Keratinocyte (primary cell): ENCODE measurements at regions not wholly inside any gene's neighbourhood (a gene's known extent, or its start where the extent isn't known, plus 50 kb on each side); places are given as distances from the start of the nearest gene placed in this dataset.

Source experiments
- DNase-seq: peaks from one replicate; pipeline ENCODE4 v3.0.0-alpha.2; 2011; ENCODE audit warnings: low read depth, missing footprints, low spot score
- FAIRE-seq: peaks from 2 replicates; lab custom pipeline; 2011; peaks lifted over from hg19 to GRCh38; lab: Jason Lieb, UNC
- H2AFZ ChIP-seq: 2 replicates; pipeline ENCODE4 v1.6.0; 2012; ENCODE audit warnings: low read length, control low read depth, inconsistent platforms; ENCODE audit not compliant: control insufficient read depth
- H3K27ac ChIP-seq: 2 replicates; pipeline ENCODE4 v1.5.1; 2011; ENCODE audit warnings: low read length; ENCODE audit not compliant: control insufficient read depth, insufficient read depth
- H3K27me3 ChIP-seq: 3 replicates; pipeline ENCODE4 v1.6.0; 2011; ENCODE audit warnings: low read length; ENCODE audit not compliant: control insufficient read depth, insufficient read depth; ENCODE audit errors: extremely low read depth
- H3K36me3 ChIP-seq, 2 experiments: 2 replicates in 1 of 2; 3 replicates in 1 of 2; pipeline ENCODE4 v1.5.1; 2011; ENCODE audit warnings: low read length in 2 of 2, mild to moderate bottlenecking in 1 of 2; ENCODE audit not compliant: control insufficient read depth in 2 of 2, insufficient read depth in 2 of 2; ENCODE audit errors: extremely low read depth in 1 of 2
- H3K4me1 ChIP-seq: 3 replicates; pipeline ENCODE4 v1.5.1; 2011; ENCODE audit warnings: low read length; ENCODE audit not compliant: control insufficient read depth, insufficient read depth; ENCODE audit errors: extremely low read depth
- H3K4me2 ChIP-seq: 3 replicates; pipeline ENCODE4 v1.6.0; 2011; ENCODE audit warnings: low read depth, low read length; ENCODE audit not compliant: control insufficient read depth, insufficient read depth; ENCODE audit errors: extremely low read depth
- H3K4me3 ChIP-seq, 3 experiments: fragments of 200-600 bp in 1 of 3; sonication (generic) in 1 of 3; 2 replicates in 2 of 3; 3 replicates in 1 of 3; pipeline ENCODE4 v1.5.1; 2011 to 2016; ENCODE audit warnings: low read length in 3 of 3, mild to moderate bottlenecking in 3 of 3, control low read depth in 2 of 3, inconsistent platforms in 1 of 3, low read depth in 1 of 3, mixed read lengths in 1 of 3, mixed run types in 1 of 3, moderate library complexity in 1 of 3; ENCODE audit not compliant: control insufficient read depth in 2 of 3, insufficient read depth in 2 of 3; ENCODE audit errors: extremely low read depth in 1 of 3
- H3K79me2 ChIP-seq: 2 replicates; pipeline ENCODE4 v1.6.0; 2012; ENCODE audit warnings: low read length; ENCODE audit not compliant: control insufficient read depth, insufficient read depth
- H3K9ac ChIP-seq: 3 replicates; pipeline ENCODE4 v1.6.0; 2011; ENCODE audit warnings: low read length; ENCODE audit not compliant: control insufficient read depth, insufficient read depth; ENCODE audit errors: extremely low read depth
- H3K9me1 ChIP-seq: 3 replicates; pipeline ENCODE4 v1.6.0; 2011; ENCODE audit warnings: low read length; ENCODE audit not compliant: control insufficient read depth, insufficient read depth; ENCODE audit errors: extremely low read depth
- H3K9me3 ChIP-seq: 2 replicates; pipeline ENCODE4 v1.5.1; 2012; ENCODE audit warnings: low read depth, low read length; ENCODE audit not compliant: control insufficient read depth
- H4K20me1 ChIP-seq: 3 replicates; pipeline ENCODE4 v1.6.0; 2011; ENCODE audit warnings: low read length; ENCODE audit not compliant: control insufficient read depth, insufficient read depth; ENCODE audit errors: extremely low read depth
- CTCF ChIP-seq, 3 experiments: IDR thresholded peaks in 1 of 3; conservative IDR thresholded peaks in 1 of 3; optimal IDR thresholded peaks in 1 of 3; 2 replicates in 2 of 3; 3 replicates in 1 of 3; pipeline versions ENCODE3 to v1.5.1; 2011; ENCODE audit warnings: low read length in 3 of 3, mild to moderate bottlenecking in 3 of 3, moderate library complexity in 2 of 3, control low read depth in 1 of 3, inconsistent platforms in 1 of 3; ENCODE audit not compliant: insufficient read depth in 2 of 3; ENCODE audit errors: extremely low read depth in 1 of 3
- EZH2 ChIP-seq: IDR thresholded peaks from one replicate; pipeline ENCODE4 v1.6.1; 2012; ENCODE audit warnings: inconsistent platforms, mild to moderate bottlenecking, low read length, moderate library complexity
- dilution Hi-C: fragments of 300-500 bp; cut with MboI; formaldehyde crosslinking; loops from one replicate; pipeline ENCODE4 v1.7.0; 2020; ENCODE audit warnings: low sequenced_read_pairs; ENCODE audit not compliant: extremely low pct_ligation_motif_present

GRCh38 chr12:11573880-11574279 lies 75.6 kb upstream of the ETV6 start:
- DNase-seq, result no peak
- no peaks in the 10 kb centered on the region for H3K9me3 ChIP-seq
- H3K9me1 ChIP-seq, result no peaks in the 10 kb centered on the region
- H4K20me1 ChIP-seq, result no peaks in the 10 kb centered on the region
- dilution Hi-C loops, result no loop called here
- FAIRE-seq, result no peak
- H3K36me3 ChIP-seq, result no peaks in the 10 kb centered on the region
- TF ChIP-seq EZH2 (no peak), CTCF (optimal IDR thresholded peaks at IDR 0.05 in 1 of 3, IDR thresholded peaks at IDR 0.05 in 1 of 3, conservative IDR thresholded peaks at IDR 0.05 in 1 of 3; ENCODE audit: extremely low read depth in 1 of 3, insufficient read depth in 2 of 3, low read length in 3 of 3) (no peak)
- H3K4me1 ChIP-seq, result peaks cover 23% of the 10 kb centered on the region
- no peak overlapping the region for H3K27ac ChIP-seq
- no peak overlapping the region for H2AFZ ChIP-seq
- no peak overlapping the region for H3K9ac ChIP-seq
- H3K27me3 ChIP-seq, result no peaks in the 10 kb centered on the region
- no peak overlapping the region for H3K4me3 ChIP-seq
- H3K79me2 ChIP-seq, result no peaks in the 10 kb centered on the region
- H3K4me2 ChIP-seq, result no peak overlapping the region

GRCh38 chr12:11576104-11576503 lies 73.4 kb upstream of the ETV6 start:
- Histone ChIP-seq H4K20me1 (peaks cover 5% of the 10 kb centered on the region), H3K27me3 (no peaks in the 10 kb centered on the region), H3K27ac (peak overlapping the region; percentile 17), H2AFZ (no peak overlapping the region), H3K4me2 (no peak overlapping the region), H3K9me3 (no peaks in the 10 kb centered on the region), H3K9ac (no peak overlapping the region), H3K79me2 (no peaks in the 10 kb centered on the region), H3K9me1 (peaks cover 5% of the 10 kb centered on the region), H3K36me3 (no peaks in the 10 kb centered on the region), H3K4me1 (peaks cover 38% of the 10 kb centered on the region), H3K4me3 (no peak overlapping the region)
- dilution Hi-C loops, result loop anchor here (25.0 kb wide), 1 partner anchor 461 kb away; no protein-coding TSS in a partner anchor
- TF ChIP-seq EZH2 (no peak), CTCF (optimal IDR thresholded peaks at IDR 0.05 in 1 of 3, IDR thresholded peaks at IDR 0.05 in 1 of 3, conservative IDR thresholded peaks at IDR 0.05 in 1 of 3; ENCODE audit: extremely low read depth in 1 of 3, insufficient read depth in 2 of 3, low read length in 3 of 3) (no peak)
- FAIRE-seq (peak; percentile 98), DNase-seq (no peak)
